TTC549 (cell line): ENCODE measurements at regions not wholly inside any gene's neighbourhood (a gene's known extent, or its start where the extent isn't known, plus 50 kb on each side); places are given as distances from the start of the nearest gene placed in this dataset.

ENCODE experiments used
- FAIRE-seq: peaks from 2 replicates; lab custom pipeline; 2012; peaks lifted over from hg19 to GRCh38; lab: Jason Lieb, UNC

DNA sequence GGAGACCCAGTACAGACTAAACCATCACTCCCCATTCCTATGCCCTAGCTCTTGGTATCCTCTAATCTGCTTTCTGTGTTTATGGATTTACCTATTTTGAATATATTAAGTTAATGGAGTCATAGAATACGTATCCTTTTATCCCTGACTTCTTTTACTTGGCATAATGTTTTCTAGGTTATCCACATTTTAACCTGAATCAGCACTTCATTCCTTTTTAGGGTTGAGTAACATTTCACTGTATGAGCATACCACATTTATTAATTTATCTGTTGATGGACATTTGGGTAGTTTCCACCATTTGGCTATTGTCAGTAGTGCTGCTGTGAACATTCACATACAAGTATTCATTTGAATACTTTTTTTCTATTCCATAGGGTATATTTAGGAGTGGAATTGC, 157.3 kb upstream of the CTNNA2 start:
- no peak for FAIRE-seq

DNA sequence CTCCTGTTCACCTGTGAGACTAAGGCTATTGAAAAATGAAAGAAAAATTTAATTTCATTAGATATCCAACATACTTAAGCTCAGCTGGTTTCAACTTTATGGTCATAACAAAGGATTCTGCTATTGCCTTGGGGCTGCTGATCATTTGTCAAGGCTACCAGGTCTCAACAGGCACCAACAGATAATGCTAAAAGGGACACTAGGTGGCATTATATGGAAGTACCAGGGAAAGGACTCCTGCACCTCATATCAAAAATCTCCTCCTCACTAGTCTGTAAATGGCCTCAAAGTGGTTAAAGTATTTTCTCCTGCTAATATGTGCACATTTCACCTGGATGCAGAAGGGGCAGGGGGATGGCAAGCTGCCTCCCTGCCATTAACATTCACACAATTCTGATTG, 167.9 kb upstream of the REG3A start:
- FAIRE-seq: no peak

DNA sequence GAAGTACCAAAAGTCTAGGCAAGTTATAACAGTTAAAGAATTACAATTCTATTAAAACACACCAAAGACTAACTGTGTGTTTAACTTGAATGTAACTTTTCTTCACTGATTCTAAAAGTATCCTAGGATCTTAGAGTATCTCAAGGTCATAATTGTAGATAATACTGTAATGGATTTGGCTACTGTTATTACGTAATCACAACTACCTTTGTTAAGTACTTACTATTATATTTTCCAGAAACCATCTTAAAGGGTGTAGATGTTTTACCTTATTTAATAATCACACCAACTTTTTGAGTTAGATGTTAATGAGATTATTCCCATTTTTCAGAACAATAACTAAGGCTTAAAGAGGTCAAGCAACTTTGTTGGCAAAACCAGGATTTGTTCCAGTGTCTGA, 161.3 kb upstream of the REG3A start:
- FAIRE-seq: no peak

DNA sequence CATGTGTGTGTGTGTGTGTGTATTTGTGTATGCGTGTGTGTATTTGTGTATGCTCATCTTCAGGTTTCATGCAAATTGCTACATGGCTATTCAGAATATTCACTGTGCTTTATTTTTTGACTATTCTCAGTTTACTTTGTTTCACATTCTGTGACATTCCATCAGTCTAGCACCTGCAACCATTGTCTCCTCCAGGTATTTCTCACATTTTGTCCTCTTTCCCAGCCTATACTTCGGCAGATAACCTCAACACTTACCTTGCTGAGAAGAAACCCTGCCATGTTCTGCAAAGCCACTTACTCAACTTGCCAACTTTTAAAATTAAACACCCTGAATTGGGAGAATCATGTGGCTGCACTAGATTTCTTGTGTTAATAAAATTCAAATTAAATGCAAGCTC, 135.4 kb upstream of the REG3A start:
- FAIRE-seq: no peak

DNA sequence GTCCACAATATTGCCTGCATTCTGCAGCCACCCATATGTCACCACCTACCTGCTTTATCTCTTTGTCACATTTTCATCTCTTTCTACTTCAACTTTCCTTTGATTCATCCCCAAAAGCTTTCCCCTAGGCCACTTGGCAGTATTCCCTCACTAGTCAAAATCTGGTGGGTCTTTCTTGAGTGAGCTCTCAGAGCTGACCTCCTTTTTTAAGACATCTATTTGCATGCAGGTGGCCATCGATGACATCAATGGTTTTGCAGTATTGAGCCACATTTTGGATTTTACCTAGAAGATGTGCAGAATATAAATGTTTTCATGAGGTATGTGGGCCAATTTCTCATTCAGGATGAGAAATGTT, 133.4 kb upstream of the REG3A start:
- no peak for FAIRE-seq

DNA sequence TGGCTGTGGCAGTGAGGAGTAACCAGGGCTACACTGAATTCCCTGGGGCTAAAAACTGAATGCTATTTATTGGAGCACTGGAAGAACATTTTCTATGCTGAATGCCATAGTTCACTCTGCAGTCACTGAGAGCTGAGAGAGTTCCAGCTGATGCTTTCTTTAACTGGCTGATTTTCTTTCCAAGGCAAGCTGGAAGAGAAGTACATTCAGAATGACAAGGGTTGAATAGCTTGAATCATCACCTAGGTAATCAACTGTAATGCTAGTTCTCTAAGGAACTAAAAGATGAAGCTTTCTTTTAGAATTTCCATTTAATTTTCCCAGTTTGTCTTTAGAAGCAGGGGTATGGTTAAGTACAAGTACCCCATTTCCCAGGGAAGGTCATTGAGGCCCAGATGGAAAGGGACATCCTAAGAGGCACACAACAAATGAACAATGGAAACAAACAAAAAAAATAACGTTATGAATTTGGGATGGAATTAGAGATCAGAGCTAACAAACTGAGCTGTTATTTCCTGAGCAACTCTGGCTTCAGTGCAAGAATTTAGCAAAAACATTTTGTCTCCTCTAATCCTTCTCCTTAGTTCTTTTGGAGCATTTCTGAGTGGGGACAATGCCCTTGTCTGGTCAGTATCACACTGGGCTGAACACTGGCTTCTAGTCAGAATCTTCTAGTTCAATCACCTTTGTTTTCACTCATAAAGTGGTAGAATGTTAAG, 132.8 kb upstream of the REG3A start:
- FAIRE-seq: no peak

DNA sequence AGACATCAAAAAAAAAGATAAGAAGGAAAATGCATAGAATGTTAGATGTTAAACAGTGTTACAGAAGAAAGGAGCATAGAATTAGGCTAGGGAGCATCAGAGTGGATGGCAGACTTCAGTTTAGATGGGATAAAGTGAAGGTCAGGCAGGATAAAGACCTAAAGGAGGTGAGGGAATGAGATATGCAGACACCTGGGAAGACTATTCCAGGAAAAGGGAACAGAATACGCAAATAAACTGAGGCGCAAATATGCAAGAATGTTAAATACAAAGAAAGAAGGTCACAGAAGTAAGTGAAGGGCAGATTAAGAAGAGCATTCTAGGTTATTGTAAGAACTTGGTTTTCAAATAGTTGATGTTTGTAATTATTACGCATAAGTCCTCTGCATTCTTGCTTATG, 116.3 kb upstream of the REG3A start:
- no peak for FAIRE-seq

DNA sequence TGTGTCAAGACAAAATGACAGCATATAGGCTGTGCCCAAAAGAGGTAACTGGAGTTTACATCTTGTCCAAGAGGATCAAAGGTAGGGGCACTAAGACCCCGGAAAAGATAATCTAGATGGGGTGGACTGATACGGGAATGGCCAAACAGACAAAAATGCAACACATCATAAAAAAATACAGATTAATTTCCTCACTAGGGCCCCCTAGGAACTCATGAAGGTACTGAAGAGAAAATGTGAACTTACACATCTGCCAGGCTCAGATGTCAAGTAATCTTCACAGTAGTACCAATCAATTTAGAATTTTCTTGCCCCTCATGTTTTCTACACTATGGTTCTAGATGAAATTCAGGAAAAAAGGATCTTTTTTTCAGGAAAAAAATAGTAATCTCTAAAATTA, 115.6 kb upstream of the REG3A start:
- FAIRE-seq: no peak

DNA sequence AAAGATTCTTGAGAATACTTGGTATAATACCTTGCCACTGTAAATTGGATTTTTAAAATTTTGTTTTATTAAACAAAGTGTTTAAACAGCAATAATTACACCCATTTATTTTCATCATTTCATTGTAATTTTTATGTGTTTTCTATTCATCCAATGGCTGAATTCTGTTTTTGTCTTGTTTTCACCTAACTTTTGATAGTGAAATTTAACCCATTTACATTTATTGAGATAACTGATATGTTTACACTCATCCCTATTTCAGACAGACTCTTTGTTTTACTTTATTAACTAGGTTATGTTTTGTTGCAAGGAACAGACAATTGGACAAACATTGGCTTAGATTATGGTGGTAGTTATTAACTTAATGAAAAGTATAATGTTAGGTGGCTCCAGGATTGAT, 113.1 kb upstream of the REG3A start:
- FAIRE-seq: no peak

DNA sequence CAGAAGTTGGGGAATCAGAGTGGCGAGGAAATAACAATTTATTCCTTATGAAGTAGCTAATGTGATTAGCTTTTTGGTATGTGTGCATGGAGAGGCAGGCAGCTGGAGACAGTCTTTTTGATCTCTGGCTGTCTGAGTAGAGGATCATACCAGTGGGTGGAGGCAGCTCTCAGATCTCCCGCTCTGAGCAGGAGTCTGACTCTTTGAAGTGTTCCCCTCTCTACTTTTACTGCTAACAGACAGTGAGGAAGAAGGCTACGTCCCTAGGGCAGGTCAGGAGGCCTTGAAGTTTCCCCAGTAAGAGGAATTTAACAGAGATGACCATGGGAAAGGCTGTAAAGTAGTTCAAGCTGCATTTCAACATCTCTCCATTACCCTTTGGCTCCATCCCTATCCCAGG, 111.9 kb upstream of the REG3A start:
- no peak for FAIRE-seq

DNA sequence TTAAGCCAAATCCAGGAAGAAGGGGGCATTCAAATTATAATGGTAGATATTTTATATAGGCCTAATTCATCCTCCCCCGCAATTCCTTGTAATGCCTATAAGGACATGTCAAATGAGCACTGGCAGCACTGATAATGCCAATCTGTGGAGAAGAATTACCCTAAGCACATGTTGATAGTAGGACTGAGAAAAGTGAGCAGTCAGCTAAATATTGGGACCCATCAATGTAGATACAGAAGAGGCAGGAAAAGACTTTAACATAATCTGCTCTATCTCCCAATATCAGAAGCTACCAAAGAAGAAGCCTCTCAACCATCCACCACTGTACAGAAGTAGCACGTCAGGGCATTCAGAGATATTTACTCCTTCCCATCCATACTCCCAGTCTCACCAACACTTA, 101.3 kb upstream of the REG3A start:
- no peak for FAIRE-seq

DNA sequence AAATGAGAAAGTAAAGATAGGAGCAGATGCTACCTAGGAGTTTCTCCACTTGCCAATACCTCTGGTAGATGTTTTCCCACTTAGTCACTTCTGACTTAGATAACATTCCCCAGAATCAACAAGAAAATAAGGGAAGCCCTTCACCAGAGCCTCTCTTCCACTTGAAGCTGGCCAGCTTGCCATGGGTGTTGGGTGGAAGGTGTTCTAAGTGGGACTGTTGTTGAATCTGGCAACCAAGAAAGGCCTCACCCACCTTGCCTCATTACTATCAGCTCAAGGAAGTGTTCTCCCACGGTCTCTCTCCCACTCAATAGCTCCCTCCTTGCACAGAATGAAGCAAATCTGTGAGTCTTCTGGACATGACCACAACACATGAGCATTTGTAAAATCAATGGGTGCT, 100.4 kb upstream of the REG3A start:
- FAIRE-seq: no peak

DNA sequence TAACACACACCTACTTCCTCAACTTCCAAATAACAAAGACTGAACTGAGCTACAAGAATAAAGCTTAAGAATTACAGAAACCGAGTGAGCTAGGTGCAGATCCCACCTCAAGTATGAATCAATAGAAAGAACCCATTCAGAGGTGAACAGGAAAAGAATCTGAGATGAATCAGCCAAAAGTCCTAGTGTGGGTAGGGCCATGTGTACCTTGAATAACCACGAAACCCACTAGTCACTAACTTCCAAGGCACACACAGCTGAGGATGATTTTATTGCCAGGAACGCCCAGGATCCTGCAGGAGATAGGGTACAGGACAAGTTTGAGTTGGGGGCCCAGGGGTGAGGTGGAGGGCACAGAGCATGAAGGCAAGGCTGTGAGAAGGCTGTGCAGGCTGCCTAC, 99.7 kb upstream of the REG3A start:
- FAIRE-seq: no peak

DNA sequence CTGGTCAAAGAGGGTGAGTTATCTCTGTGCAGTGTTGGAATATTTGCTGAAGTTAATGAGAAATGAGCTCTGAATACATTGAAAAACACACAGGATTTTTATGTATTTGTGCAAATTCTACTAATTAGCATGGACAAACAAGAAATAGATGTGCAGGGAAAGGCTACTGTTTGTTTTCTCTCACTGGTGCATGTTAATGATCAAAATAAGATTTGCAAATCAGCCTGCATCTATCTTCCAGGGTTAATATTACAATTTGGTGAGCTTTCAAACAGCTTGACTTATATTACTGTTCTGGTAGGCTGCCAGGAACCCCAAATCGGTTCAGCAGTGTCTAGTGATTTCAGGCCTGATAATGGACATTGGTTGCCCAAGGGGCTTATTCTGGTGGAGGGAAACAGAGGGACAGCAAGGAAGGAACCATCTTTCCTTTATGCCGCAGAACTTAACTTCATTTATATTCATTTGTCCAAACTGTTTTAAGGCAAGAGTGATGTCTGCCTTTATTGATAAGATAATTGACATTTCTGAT, 93.8 kb upstream of the REG3A start:
- FAIRE-seq: no peak

DNA sequence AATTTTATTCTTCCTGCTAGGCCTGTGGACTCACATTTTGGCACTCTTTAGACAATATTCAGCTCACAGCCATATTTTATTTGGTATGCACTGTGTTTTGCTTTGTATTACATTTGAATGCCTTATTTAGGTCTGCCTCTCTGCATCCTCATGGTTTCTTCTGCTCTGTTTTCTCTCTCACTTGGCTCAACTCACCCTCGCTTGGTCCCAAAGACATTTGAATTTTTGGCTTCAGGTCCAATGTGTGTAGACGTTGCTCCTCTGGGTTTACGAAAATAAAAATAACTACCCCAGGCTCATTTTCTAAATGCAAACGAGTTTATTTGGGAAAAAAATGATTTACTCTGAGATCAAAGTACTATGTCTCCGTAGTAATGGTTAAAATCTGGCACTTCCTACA, 91.1 kb upstream of the REG3A start:
- FAIRE-seq: no peak

DNA sequence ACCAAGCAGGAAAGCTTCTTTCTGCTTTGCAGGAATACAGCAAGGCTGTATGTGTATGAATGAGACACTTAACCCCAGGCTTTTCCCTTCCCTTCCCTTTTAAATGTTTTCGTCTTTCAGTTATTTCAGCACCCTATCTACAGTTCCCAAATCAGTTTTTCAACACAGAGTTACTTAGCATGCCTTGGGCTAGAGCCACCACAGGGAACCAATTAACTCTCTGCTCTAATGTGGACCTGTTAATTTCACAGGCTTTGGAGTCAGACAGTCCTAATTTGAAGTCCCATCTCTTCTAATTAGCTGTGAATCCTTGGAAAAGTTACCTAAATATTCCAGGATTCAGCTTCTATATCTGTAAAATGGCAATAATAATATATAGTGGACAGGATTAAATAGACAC, 89.2 kb upstream of the REG3A start:
- no peak for FAIRE-seq

DNA sequence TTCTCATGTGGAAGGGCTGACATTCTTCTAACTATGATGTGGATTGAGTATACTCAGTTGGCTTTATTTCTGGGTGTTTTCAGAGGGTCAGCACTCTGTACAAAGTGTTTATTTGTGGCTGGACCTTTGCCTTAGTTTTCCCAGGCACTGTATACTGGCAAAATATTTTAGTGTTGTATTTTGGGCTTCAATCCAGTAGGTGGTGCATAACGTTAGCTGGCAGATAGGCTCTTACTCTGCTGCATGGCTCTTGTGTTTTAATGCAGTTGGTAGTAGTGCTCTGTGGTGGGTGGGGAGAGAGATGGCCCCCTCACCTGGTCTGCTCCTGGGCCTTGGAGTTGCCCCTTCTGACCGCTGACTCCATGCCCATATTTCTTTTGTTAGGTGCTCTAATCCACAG, 75.6 kb upstream of the REG3A start:
- no peak for FAIRE-seq

DNA sequence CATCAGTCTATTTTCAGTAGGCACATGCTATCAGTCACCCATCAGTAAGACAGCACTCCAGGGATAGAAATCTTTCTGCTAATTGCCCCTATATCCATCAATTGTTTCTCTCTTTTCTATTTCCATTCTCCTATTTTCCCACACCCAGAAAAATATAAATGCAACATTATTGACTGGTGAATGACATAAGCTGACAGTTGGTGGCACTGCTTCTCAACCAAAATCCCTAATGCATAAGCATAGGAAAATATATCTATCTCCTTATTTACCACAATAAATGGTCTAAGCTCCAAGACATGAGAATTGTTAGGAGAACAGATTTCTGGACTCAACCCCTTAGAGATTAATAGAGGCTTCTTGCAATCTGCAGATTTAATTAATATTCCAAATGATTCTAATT, 64.0 kb upstream of the REG3A start:
- FAIRE-seq: no peak

DNA sequence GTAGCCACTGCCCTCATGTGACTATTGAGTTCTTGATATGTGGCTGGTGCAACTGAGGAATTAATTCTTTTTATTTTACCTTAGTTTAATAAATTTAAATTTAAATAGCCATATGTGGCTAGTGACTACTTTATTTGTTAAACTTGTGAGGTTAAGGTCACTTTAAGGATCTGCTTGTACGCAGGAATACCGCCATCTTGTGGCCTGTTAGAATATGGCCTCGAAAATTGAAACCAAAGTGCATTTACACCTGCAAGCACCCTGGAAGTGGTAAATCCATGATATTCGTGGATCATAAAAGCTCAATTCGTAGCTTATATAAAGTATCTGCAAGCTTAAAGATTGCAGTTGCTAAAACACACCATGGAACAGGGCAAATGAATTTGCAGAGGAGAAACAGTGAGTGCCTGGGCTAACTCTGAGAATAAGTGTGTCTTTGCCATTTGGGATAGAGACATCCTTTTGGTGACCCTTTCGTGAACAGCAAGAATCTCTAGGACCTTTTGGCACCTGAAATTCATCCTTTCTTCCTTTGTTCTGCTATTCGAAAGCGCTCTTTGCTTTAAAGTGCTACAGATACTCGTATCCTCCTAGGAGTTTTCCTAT, 59.9 kb upstream of the REG3A start:
- FAIRE-seq: peak; percentile 87

DNA sequence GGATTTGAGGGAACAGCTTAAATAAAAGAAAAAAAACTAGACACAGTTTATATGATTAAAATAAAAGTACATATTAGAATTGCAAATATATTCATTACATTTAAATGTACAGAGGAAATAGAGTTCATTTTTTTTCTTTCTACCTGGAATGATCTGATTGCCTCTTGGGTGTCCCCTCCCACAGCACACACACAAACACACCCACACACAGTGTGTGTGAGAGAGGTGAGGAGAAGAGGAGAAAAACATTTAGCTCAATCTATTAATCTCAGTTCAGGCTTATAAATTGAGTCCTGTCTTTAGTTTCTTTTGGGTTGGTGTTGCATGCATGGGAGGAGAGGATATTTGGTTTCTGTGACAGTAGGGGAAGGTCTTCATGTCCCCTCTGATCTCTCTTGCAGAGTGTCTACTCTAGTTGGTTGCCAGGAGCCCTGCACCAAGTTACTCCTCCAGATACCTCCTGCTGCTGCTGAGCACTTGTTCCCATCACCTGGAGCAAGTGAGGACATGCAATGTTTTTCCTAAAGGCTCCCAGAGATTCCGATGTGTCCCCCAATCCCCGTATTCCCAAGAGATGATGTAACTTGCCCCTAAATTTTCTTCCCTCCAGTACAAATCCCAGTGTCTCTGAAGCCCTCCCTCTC, 50.8 kb upstream of the REG3A start:
- FAIRE-seq: no peak
